ENCODE measurements at regions not wholly inside any gene's neighbourhood (a gene's known extent, or its start where the extent isn't known, plus 50 kb on each side); places are given as distances from the start of the nearest gene placed in this dataset.
"Not testable (repeated sequence)": the region's sequence is repeated elsewhere in the genome, so short reads cannot be mapped to it uniquely, and the experiment has no call there.

GRCh38 chr17:20848869-20849443, 193.9 kb downstream of the USP22 start:
- DNase-seq, result not testable (repeated sequence)

GRCh38 chr17:20851591-20852238, 191.1 kb downstream of the USP22 start:
- peak; percentile 33 for DNase-seq

- peak; percentile 57 for DNase-seq
These were observed 190.4 kb downstream of the USP22 start for GRCh38 chr17:20852239-20852989.

GRCh38 chr17:20852990-20853370, 189.8 kb downstream of the USP22 start:
- DNase-seq, result no peak

- not testable (repeated sequence) for DNase-seq
These were observed 186.8 kb downstream of the USP22 start for GRCh38 chr17:20855910-20856470.

- not testable (repeated sequence) for DNase-seq
These were observed 176.2 kb downstream of the USP22 start for GRCh38 chr17:20866444-20867209.

GRCh38 chr17:20867436-20867937, 175.3 kb downstream of the USP22 start:
- DNase-seq, result not testable (repeated sequence)

GRCh38 chr17:20867938-20868661, 174.7 kb downstream of the USP22 start:
- DNase-seq, result not testable (repeated sequence)

- not testable (repeated sequence) for DNase-seq
These were observed 174.2 kb downstream of the USP22 start for GRCh38 chr17:20868662-20869007.

- not testable (repeated sequence) for DNase-seq
These were observed 169.6 kb downstream of the USP22 start for GRCh38 chr17:20873173-20873572.

GRCh38 chr17:20873688-20874328, 169.0 kb downstream of the USP22 start:
- DNase-seq, result not testable (repeated sequence)

GRCh38 chr17:20877384-20877783, 165.4 kb downstream of the USP22 start:
- not testable (repeated sequence) for DNase-seq

- no peak for DNase-seq
These were observed 152.5 kb downstream of the USP22 start for GRCh38 chr17:20890338-20890737.

GRCh38 chr17:20895426-20895825, 147.4 kb downstream of the USP22 start:
- DNase-seq, result not testable (repeated sequence)

GRCh38 chr17:20896153-20896649, 146.6 kb downstream of the USP22 start:
- peak; percentile 17 for DNase-seq

- DNase-seq, result not testable (repeated sequence)
These were observed 144.1 kb downstream of the USP22 start for GRCh38 chr17:20898726-20899125.

GRCh38 chr17:20902496-20902895, 140.3 kb downstream of the USP22 start:
- DNase-seq, result not testable (repeated sequence)

GRCh38 chr17:20903549-20903948, 139.3 kb downstream of the USP22 start:
- not testable (repeated sequence) for DNase-seq

GRCh38 chr17:20908313-20909267, 134.2 kb downstream of the USP22 start:
- DNase-seq, result peak; percentile 93

GRCh38 chr17:20914658-20915057, 128.2 kb downstream of the USP22 start:
- DNase-seq, result no peak
